GM18858 (cell line): ENCODE measurements at regions not wholly inside any gene's neighbourhood (a gene's known extent, or its start where the extent isn't known, plus 50 kb on each side); places are given as distances from the start of the nearest gene placed in this dataset.
"Not testable (repeated sequence)": the region's sequence is repeated elsewhere in the genome, so short reads cannot be mapped to it uniquely, and the experiment has no call there.

Source experiments
- ATAC-seq: cut with Tn5 transposase; IDR thresholded peaks from one replicate; pipeline ENCODE4 v1.9.1; 2021; ENCODE audit not compliant: unreplicated experiment

- ATAC-seq: no peak
These were observed 168.6 kb upstream of the PGRMC2 start for GRCh38 chr4:128456171-128456570.

- no peak for ATAC-seq
These were observed 167.9 kb upstream of the PGRMC2 start for GRCh38 chr4:128455480-128455879.

GRCh38 chr4:128454881-128455280 lies 167.3 kb upstream of the PGRMC2 start:
- ATAC-seq: no peak

DNA sequence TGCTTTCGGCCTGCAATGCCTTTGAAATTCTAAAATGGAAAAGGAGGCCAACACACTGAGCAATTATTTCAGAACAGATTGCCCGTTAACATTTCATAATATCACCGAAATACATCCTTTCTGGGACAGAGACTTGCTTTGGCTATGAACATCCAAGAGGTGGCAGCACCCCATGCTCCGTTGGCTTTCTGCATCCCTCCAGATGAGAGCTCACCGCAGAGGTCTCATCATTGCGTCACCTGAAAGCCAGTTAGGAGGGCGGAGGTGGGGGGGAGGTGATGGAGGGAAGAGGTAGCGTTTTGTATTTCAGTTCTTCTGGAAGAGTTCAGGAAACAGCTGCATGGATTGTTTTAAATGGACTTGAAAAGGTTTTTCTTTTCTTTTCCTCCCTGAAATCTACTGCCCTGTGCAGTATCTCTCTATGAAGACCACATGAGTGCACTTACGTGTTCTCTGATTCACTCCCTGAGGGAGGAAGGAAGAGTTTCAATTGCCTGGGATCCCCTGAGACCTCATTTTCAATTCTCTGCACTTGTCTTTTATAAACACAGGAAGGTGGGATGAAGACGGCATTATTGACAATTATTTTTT lies 166.8 kb upstream of the PGRMC2 start:
- ATAC-seq: peak; percentile 99

GRCh38 chr4:128452415-128452814 lies 164.8 kb upstream of the PGRMC2 start:
- no peak for ATAC-seq

DNA sequence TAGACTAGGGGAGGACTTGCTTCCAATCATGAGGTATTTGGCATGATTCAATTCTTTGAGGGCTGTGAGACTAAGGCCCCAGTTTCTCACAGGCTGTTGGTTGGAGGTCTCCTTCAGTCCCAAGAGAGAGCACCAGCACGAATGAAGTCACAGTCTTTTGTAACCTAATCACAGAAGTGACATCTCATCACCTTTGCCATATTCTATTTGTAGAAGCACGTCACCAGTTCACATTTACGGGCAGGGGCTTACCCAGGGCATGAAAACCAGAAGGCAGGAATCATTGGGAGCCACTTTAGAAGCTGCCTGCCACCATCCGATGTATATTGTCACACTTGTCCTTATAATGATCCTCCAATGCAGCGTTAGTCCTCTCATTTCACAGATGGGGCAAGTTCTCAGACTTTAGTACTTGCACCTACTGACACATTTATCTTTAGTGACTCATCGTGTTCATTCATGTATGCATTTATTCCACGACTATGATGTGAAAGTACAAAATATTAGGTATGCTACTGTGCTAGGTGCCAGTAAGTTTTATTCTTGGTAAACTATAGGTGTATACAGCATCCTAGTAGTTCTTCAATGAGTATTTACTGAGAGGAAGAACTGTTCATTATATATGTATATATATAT lies 163.8 kb upstream of the PGRMC2 start:
- no peak for ATAC-seq

DNA sequence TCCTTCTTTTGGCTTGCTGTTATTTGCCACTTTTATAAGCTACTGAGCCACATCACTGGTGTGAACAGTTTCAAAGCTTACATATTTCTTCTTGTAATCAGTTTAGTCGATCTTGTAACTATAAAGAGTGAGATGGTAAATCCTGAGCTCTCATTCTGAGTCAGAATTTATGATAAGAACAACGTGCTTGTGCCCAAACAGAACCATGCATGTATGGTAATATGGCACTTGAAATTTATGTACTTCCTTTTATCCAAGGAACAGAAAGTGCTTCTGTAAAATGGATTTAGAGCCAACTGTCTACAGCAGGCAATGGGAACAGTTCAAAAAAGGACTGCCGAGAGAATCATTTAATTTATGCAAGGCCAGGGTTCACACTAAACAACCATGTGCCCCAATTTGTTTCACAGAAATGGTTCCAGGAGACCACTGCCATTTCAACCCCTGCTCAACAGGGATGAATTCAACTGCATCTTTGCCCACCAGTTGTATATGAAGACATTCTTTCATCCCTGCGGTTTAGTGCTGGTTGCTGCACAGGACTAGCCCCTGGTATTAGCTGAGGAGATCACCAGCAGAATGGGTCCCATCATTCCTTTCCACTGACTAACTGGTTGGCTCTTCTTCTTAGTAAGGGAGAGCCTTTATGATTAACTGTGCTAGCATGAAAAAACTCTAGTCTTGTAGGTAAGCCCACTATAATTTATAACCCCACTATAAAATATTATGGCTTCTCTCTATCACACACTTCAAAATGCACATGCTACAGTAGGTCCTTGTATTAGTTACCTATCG lies 162.9 kb upstream of the PGRMC2 start:
- no peak for ATAC-seq

- ATAC-seq: no peak
These were observed 161.6 kb upstream of the PGRMC2 start for GRCh38 chr4:128449251-128449650.

DNA sequence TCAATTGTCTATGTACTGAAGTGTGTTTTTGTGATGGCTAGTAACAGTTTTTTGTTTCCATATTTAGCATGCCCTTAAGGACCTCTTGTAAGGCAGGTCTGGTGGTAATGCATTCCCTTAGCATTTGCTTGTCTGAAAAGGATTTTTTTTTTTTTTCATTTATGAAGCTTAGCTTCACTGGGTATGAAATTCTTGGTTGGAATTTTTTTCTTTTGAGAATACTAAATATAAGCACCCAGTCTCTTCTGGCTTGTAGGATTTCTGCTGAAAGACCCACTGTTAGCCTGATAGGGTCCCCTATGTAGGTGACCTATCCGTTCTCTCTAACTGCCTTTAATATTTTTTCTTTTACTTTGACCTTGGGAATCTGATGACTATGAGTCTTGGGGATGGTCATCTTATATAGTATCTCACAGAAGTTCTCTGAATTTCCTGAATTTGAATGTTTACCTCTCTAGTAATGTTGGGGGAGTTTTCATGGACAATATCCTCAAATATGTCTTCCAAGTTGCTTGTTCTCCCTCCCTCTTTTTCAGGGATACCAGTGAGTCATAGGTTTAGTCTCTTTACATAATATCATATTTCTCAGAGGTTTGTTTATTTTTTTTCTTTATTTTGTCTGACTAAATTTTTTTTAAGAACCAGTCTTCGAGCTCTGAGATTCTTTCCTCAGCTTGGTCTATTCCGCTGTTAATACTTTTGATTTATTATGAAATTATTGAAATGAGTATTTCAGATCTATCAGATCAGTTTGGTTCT lies 157.1 kb upstream of the PGRMC2 start:
- ATAC-seq: no peak

- ATAC-seq: no peak
These were observed 153.3 kb upstream of the PGRMC2 start for GRCh38 chr4:128440923-128441322.

GRCh38 chr4:128437023-128437422 lies 149.4 kb upstream of the PGRMC2 start:
- ATAC-seq: not testable (repeated sequence)

- ATAC-seq: not testable (repeated sequence)
These were observed 141.5 kb upstream of the PGRMC2 start for GRCh38 chr4:128429023-128429613.

DNA sequence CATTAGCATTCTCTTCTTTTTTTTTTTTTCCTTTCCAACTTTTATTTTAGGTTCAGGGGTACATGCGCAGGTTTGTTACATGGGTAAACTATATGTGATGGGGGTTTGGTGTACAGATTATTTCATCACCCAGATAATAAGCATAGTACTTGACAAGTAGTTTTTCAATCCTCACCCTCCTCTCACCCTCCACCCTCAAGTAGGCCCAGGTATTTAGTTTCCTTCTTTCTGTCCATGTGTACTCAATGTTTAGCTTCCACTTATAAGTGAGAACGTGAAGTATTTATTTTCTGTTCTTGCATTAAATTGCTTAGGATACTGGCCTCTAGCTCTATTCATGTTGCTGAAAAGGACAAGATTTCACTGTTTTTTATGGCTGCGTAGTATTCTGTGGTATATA lies 140.8 kb upstream of the PGRMC2 start:
- ATAC-seq: no peak

GRCh38 chr4:128427832-128428366 lies 140.3 kb upstream of the PGRMC2 start:
- ATAC-seq: no peak

DNA sequence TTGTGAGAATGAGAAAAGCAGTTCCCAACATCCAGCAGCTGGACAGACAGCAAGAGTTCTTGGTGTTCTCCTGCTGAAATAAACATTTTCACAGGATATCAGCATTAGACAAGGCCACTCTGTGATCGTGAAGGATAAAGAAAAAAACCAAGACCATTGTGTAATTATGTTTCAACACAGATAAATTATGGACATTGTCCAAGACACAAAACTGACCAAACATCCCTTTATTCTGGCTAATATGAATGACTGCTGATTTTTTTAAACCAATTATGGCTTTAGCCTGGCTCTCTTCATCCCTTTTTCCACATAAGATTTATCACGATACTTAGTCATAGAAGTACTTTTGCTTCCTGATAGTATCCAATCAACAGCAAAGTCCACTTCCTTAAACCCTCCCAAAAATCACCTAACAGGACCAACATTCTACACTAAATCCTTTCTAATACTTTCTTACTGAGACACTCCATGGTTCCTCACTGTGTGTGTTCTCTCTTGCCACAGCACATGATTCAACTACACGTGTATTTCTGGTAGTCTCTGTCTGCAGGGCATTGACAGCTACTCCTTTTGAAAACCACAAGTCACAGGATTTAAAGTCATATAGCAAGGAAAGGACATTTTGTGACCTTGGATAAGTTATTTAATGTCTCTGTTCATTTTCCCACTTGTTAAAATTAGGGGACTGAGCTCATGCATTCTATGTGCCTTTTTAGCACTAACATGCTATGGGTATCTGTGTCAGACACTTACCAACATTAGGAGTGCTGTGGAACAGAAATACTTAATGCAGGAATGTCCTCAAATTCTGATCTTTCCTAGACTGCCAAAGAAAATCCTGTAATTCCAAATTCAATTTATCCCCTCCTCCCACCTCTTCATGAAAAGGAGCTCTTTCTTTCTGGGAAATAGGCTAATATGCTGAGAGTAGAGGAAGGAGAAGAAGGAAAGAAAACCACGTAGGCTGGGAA lies 137.2 kb upstream of the PGRMC2 start:
- ATAC-seq: no peak

GRCh38 chr4:128422296-128422695 lies 134.7 kb upstream of the PGRMC2 start:
- ATAC-seq: not testable (repeated sequence)

DNA sequence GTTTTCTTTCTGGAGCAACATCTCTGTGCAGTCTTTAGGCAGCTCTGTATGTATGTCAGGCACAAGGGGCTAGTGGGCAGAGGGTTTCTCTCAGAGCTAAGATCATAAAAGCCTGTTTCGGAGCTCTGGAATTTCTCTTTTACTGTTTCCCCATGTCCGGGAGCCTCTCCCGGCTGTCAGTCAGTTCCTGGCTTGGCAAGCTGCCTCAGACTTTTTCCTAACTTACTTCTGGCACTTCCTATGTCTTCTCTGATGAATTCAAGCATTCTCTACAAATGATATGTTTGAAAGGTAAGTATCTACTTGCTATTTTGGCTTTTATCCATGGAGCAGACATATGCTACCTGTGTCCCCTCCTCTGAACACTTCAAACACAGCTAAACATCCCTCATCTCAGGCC lies 129.3 kb upstream of the PGRMC2 start:
- no peak for ATAC-seq

DNA sequence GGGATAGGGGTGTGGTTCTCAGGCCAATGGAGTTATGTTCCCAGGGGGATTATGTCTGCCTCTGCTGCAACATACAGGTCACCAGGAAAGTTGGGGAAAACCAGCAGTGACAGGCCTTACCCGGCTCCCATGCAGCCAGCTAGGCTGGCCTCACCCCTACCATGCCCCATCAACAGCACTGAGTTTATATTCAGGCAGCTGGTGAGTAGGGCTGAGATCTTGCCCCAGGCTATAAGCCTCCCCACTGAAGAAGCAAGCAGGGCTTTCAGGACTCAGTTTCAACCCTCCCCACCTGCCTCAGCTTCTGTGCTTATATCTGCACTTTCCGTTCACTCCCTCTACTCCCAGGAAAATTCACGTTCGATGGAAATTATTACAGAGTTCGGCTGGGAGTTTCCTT lies 122.4 kb upstream of the PGRMC2 start:
- ATAC-seq: no peak

- no peak for ATAC-seq
These were observed 116.0 kb upstream of the PGRMC2 start for GRCh38 chr4:128403586-128403985.

- ATAC-seq: no peak
These were observed 107.2 kb upstream of the PGRMC2 start for GRCh38 chr4:128394778-128395177.
